Prostate gland (tissue), 2 donors: ENCODE measurements at regions not wholly inside any gene's neighbourhood (a gene's known extent, or its start where the extent isn't known, plus 50 kb on each side); places are given as distances from the start of the nearest gene placed in this dataset.

Experiments used
- DNase-seq: peaks from one replicate; pipeline ENCODE4 v3.0.0-alpha.2; 2019; ENCODE audit warnings: low spot score
- H3K27ac ChIP-seq, 2 donors: fragments of 200-600 bp; sonication (generic); 2 replicates each; pipeline ENCODE4 v1.5.1; 2017 to 2019
- H3K27me3 ChIP-seq: fragments of 200-600 bp; sonication (generic); replicated peaks from 2 replicates; pipeline ENCODE4 v1.5.1; 2019; ENCODE audit not compliant: insufficient read depth
- H3K36me3 ChIP-seq, 2 donors: fragments of 200-600 bp; sonication (generic); 1 replicate in 1 of 2; 2 replicates in 1 of 2; pipeline versions ENCODE4 v1.5.1 to v1.8.1; 2017 to 2019
- H3K4me1 ChIP-seq: fragments of 200-600 bp; sonication (generic); replicated peaks from 2 replicates; pipeline ENCODE4 v1.5.1; 2019
- H3K4me3 ChIP-seq, 2 donors: fragments of 200-600 bp; sonication (generic); 2 replicates each; pipeline ENCODE4 v1.5.1; 2017 to 2019
- H3K9me3 ChIP-seq: fragments of 200-600 bp; sonication (generic); 2 replicates; pipeline ENCODE4 v1.5.1; 2017
- CTCF ChIP-seq, 4 experiments: fragments of 200-600 bp in 2 of 4; fragments of 450-650 bp in 2 of 4; sonication (generic) in 2 of 4; IDR thresholded peaks; 1 replicate in 3 of 4; 2 replicates in 1 of 4; pipeline ENCODE4 v1.5.1; 2016 to 2019; ENCODE audit warnings: antibody characterized with exemption in 4 of 4, mild to moderate bottlenecking in 2 of 4, moderate library complexity in 2 of 4
- POLR2A ChIP-seq: fragments of 450-650 bp; IDR thresholded peaks from one replicate; pipeline ENCODE4 v1.6.1; 2016; ENCODE audit warnings: antibody characterized with exemption, mild to moderate bottlenecking
- POLR2AphosphoS5 ChIP-seq: sonication (generic); formaldehyde crosslinking; IDR thresholded peaks from one replicate; pipeline ENCODE4 v1.6.1; 2017; ENCODE audit warnings: antibody characterized with exemption
- WGBS: methylation state at CpG from one replicate; pipeline ENCODE4 v1.1.5; 2018; 5-methylcytosine and 5-hydroxymethylcytosine counted together
- intact Hi-C: fragments of 100-400 bp; cut with DNase I; formaldehyde crosslinking; loops from one replicate; pipeline ENCODE4 v1.14.2; 2022

- intact Hi-C loops: no loop called here
- H3K4me1 ChIP-seq: no peaks in the 10 kb centered on the region
- no peaks in the 10 kb centered on the region for H3K9me3 ChIP-seq
- H3K36me3 ChIP-seq: no peaks in the 10 kb centered on the region
- H3K27ac ChIP-seq: no peak overlapping the region
- no peak for TF ChIP-seq CTCF (IDR thresholded peaks at IDR 0.05)
- H3K4me3 ChIP-seq: no peak overlapping the region
- 75% methylated on average over 2 of the region's 2 CpGs for WGBS
- no peak for DNase-seq
- no peaks in the 10 kb centered on the region for H3K27me3 ChIP-seq
Observed at GRCh38 chr18:61034580-61034979, 298.6 kb upstream of the CDH20 start.

- Histone ChIP-seq H3K4me3 (no peak overlapping the region), H3K4me1 (no peaks in the 10 kb centered on the region), H3K27ac (no peak overlapping the region), H3K27me3 (no peaks in the 10 kb centered on the region), H3K9me3 (no peaks in the 10 kb centered on the region), H3K36me3 (no peaks in the 10 kb centered on the region)
- intact Hi-C loops: no loop called here
- 49% methylated on average over 3 of the region's 3 CpGs for WGBS
- TF ChIP-seq POLR2A: no peak
- no peak for TF ChIP-seq POLR2AphosphoS5
- no peak for TF ChIP-seq CTCF (IDR thresholded peaks at IDR 0.05)
- DNase-seq: no peak
Observed at GRCh38 chr18:61039251-61039650, 294.0 kb upstream of the CDH20 start.

GRCh38 chr18:61047794-61048193, 285.4 kb upstream of the CDH20 start:
- intact Hi-C loops: no loop called here
- Histone ChIP-seq H3K27me3 (no peaks in the 10 kb centered on the region), H3K4me3 (no peak overlapping the region), H3K4me1 (no peaks in the 10 kb centered on the region), H3K27ac (peak overlapping the region; percentile 3 to 7), H3K36me3 (no peaks in the 10 kb centered on the region), H3K9me3 (no peaks in the 10 kb centered on the region)
- DNase-seq: no peak
- TF ChIP-seq POLR2A (no peak), POLR2AphosphoS5 (no peak), CTCF (IDR thresholded peaks at IDR 0.05) (no peak)
- 61% methylated on average over 5 of the region's 5 CpGs for WGBS

- no peak overlapping the region for H3K4me3 ChIP-seq
- TF ChIP-seq POLR2A (no peak), POLR2AphosphoS5 (no peak), CTCF (IDR thresholded peaks at IDR 0.05) (no peak)
- H3K4me1 ChIP-seq: no peaks in the 10 kb centered on the region
- no peaks in the 10 kb centered on the region for H3K9me3 ChIP-seq
- no peak for DNase-seq
- H3K27ac ChIP-seq: no peak overlapping the region
- WGBS: 88% methylated on average over 2 of the region's 2 CpGs
- H3K27me3 ChIP-seq: no peaks in the 10 kb centered on the region
- no peaks in the 10 kb centered on the region for H3K36me3 ChIP-seq
- intact Hi-C loops: no loop called here
Observed at GRCh38 chr18:61057443-61057842, 275.8 kb upstream of the CDH20 start.

- Histone ChIP-seq H3K4me1 (no peaks in the 10 kb centered on the region), H3K27ac (no peak overlapping the region), H3K4me3 (no peak overlapping the region), H3K9me3 (no peaks in the 10 kb centered on the region), H3K36me3 (no peaks in the 10 kb centered on the region), H3K27me3 (no peaks in the 10 kb centered on the region)
- 68% methylated on average over 2 of the region's 2 CpGs for WGBS
- DNase-seq: no peak
- TF ChIP-seq POLR2AphosphoS5: no peak
- TF ChIP-seq POLR2A: no peak
- TF ChIP-seq CTCF (IDR thresholded peaks at IDR 0.05): no peak
- intact Hi-C loops: no loop called here
Observed at GRCh38 chr18:61062258-61062657, 271.0 kb upstream of the CDH20 start.
